ENCODE measurements at regions not wholly inside any gene's neighbourhood (a gene's known extent, or its start where the extent isn't known, plus 50 kb on each side); places are given as distances from the start of the nearest gene placed in this dataset.
"Not testable (repeated sequence)": the region's sequence is repeated elsewhere in the genome, so short reads cannot be mapped to it uniquely, and the experiment has no call there.

DNA sequence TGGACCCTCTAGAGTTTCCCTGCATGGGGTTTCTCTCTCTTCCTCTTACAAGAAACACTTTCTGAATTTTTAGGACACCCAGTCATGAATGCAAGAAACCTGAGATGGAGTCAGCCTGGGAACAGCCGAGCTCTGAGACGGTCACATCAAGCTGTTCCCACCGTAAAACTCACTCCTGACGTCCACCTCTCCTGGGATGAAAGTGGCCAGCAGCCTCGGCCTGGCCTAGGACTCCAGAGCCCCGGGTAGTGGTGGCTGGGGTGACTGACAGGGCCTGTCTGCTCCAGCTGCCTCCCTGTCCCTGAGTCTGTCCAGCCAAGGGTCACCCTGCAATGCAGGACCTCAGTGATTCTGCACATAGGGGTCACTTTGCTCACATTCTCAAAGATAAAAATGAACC, 217.8 kb downstream of the SHOX start:
- no peak for DNase-seq (ENCODE audit: low read depth)
- in situ Hi-C loops (cut with HindIII; ENCODE audit: low pct_unique_long_range_greater_than_20kb, low sequenced_read_pairs): no loop called here

DNA sequence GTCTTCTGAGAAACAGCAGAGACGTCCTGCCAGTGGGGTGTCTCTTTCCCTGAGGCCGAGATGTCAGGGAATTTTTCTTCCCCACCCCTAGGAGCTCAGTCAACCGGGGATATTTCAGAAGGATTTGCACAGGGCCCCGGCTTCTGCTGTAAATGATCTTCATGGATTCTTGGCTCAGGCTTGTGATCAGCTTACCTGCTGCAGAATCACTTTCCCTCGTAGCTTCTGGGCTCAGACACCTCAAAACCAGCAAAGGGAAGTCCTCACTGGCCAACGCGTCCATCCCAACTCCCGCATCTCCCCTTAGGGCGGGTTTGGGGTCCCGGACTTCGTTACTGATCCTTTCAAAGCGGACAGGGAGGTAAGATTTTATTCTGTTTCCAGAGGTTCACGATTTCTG, 212.7 kb downstream of the SHOX start:
- DNase-seq (ENCODE audit: low read depth): no peak

GRCh38 chrX:840556-840955, 210.0 kb downstream of the SHOX start:
- DNase-seq (ENCODE audit: low read depth): no peak
- in situ Hi-C loops (cut with HindIII; ENCODE audit: low pct_unique_long_range_greater_than_20kb, low sequenced_read_pairs): no loop called here

More for the DNA sequence above, 212.7 kb downstream of the SHOX start:
- in situ Hi-C loops (cut with HindIII; ENCODE audit: low pct_unique_long_range_greater_than_20kb, low sequenced_read_pairs): no loop called here

DNA sequence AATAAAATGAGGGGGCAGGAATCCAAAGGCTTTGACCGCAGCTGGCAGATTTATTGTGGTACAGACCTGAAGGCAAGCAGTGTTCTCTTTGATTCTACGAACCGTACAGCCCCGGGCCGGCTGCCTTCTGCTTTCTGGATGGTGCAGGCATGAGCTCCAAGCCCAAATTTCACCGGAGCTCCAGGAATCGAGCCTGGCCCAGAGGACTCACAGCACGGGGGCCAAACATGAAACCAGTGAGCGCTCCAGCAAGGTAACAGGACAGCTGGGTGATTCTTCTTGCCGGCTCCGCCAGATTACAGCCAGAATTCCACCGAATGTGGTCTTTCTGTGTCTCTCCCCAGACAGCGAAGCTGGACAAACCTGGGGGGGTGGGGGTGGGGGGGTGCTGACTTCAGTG, 208.1 kb downstream of the SHOX start:
- DNase-seq (ENCODE audit: low read depth); in situ Hi-C loops (cut with HindIII; ENCODE audit: low pct_unique_long_range_greater_than_20kb, low sequenced_read_pairs): not testable (repeated sequence)

GRCh38 chrX:835857-836256, 205.3 kb downstream of the SHOX start:
- DNase-seq (ENCODE audit: low read depth); in situ Hi-C loops (cut with HindIII; ENCODE audit: low pct_unique_long_range_greater_than_20kb, low sequenced_read_pairs): not testable (repeated sequence)

DNA sequence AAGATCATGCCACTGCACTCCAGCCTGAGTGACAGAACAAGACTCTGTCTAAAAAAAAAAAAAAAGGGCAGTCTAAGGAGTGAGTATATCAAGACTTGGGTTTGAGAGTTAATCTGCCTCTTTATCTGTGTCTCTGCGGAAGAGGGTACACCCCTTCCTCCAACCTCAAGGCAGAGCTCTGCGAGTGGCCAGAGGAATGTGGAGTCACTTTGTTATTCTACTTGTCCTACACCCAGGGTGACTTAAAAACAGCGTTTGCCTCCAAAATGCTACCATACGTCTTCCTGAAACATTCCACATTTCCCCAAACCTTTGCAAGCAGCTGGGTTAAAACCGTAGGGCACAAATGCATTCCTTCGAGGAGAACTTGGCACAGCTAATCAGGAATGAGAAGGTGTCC, 199.9 kb downstream of the SHOX start:
- no peak for DNase-seq (ENCODE audit: low read depth)
- in situ Hi-C loops (cut with HindIII; ENCODE audit: low pct_unique_long_range_greater_than_20kb, low sequenced_read_pairs): no loop called here

GRCh38 chrX:829145-829544, 198.6 kb downstream of the SHOX start:
- DNase-seq (ENCODE audit: low read depth): no peak
- in situ Hi-C loops (cut with HindIII; ENCODE audit: low pct_unique_long_range_greater_than_20kb, low sequenced_read_pairs): no loop called here

- no peak for DNase-seq (ENCODE audit: low read depth)
- in situ Hi-C loops (cut with HindIII; ENCODE audit: low pct_unique_long_range_greater_than_20kb, low sequenced_read_pairs): no loop called here
These were observed 197.9 kb downstream of the SHOX start for GRCh38 chrX:828411-828959.

DNA sequence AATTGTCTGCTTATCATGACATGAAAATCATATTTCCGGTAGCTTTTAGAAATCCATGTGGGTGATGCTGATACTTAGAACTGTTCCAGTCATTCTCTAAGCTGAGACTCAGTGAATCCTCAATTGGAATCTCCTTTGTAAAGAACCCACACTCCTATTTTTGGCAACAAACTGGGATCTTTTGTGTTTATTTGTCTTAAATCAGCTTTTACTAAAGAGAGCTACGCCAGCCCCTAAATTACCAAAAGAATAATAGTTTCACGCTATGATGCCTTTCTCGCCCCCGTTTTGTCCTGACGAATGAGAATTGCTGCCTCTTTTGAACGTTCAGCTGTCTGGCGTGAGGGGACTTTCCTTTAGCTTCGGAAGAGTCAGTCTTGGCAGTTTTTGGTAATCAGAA, 195.9 kb downstream of the SHOX start:
- no peak for DNase-seq (ENCODE audit: low read depth)
- in situ Hi-C loops (cut with HindIII; ENCODE audit: low pct_unique_long_range_greater_than_20kb, low sequenced_read_pairs): no loop called here

GRCh38 chrX:825991-826390, 195.4 kb downstream of the SHOX start:
- in situ Hi-C loops (cut with HindIII; ENCODE audit: low pct_unique_long_range_greater_than_20kb, low sequenced_read_pairs): no loop called here
- no peak for DNase-seq (ENCODE audit: low read depth)

GRCh38 chrX:823073-823472, 192.5 kb downstream of the SHOX start:
- DNase-seq (ENCODE audit: low read depth); in situ Hi-C loops (cut with HindIII; ENCODE audit: low pct_unique_long_range_greater_than_20kb, low sequenced_read_pairs): not testable (repeated sequence)

- DNase-seq (ENCODE audit: low read depth): no peak
- in situ Hi-C loops (cut with HindIII; ENCODE audit: low pct_unique_long_range_greater_than_20kb, low sequenced_read_pairs): no loop called here
These were observed 190.9 kb downstream of the SHOX start for GRCh38 chrX:821327-822107.

GRCh38 chrX:819684-820083, 189.1 kb downstream of the SHOX start:
- in situ Hi-C loops (cut with HindIII; ENCODE audit: low pct_unique_long_range_greater_than_20kb, low sequenced_read_pairs): no loop called here
- no peak for DNase-seq (ENCODE audit: low read depth)

GRCh38 chrX:817759-818300, 187.2 kb downstream of the SHOX start:
- DNase-seq (ENCODE audit: low read depth): no peak
- in situ Hi-C loops (cut with HindIII; ENCODE audit: low pct_unique_long_range_greater_than_20kb, low sequenced_read_pairs): no loop called here

GRCh38 chrX:817147-817546, 186.6 kb downstream of the SHOX start:
- in situ Hi-C loops (cut with HindIII; ENCODE audit: low pct_unique_long_range_greater_than_20kb, low sequenced_read_pairs); DNase-seq (ENCODE audit: low read depth): not testable (repeated sequence)

DNA sequence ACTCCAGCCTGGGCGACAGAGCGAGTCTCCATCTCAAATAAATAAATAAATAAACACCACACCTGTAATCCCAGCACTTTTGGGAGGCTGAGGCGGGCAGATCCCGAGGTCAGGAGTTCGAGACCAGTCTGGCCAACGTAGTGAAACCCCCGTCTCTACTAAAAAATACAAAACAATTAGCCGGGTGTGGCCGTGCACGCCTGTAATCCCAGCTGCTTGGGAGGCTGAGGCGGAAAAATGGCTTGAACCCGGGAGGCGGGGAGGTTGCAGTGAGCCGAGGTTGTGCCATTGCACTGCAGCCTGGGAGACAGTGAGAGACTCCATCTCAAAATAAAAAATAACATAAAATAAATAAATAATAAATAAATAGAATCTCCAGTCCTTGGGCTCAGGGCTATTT, 185.8 kb downstream of the SHOX start:
- in situ Hi-C loops (cut with HindIII; ENCODE audit: low pct_unique_long_range_greater_than_20kb, low sequenced_read_pairs): no loop called here
- no peak for DNase-seq (ENCODE audit: low read depth)

DNA sequence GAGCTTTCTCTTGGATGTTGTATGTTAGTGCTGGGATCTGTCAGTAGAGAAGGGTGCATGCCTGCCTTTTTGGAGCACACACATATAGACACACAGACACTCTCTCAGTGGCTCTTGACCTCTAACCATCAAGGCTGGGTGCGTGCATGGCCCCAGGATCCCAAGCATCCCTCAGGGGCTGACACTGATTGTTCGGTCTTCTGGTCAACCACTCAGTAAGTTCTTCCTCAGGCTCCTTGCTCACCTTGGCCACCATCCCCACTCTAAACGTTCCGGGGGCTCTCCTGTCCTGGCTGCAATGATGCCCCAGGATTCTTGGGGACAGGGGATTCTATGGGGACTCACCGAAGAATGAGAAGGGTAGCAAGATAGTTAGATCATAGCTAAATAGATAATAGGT, 179.6 kb downstream of the SHOX start:
- in situ Hi-C loops (cut with HindIII; ENCODE audit: low pct_unique_long_range_greater_than_20kb, low sequenced_read_pairs): no loop called here
- DNase-seq (ENCODE audit: low read depth): no peak

DNA sequence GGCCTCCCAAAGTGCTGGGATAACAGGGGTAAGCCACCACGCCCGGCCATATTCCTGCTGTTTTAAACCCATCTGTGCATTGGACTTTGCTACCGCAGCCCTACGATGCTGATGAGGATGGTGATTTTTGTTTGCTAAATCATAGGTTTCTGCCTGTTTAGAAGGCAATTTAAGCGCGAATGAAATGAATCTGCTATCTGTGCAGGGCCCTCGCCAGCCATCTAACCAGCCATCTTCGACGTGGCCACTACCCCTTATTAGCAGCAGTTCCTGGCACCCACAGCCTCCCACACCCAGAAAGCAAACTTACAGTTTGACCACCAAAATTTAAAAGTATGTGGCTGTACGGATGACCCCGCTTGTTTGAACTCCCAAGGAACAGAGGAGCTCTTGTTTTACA, 178.5 kb downstream of the SHOX start:
- no peak for DNase-seq (ENCODE audit: low read depth)
- in situ Hi-C loops (cut with HindIII; ENCODE audit: low pct_unique_long_range_greater_than_20kb, low sequenced_read_pairs): no loop called here

- DNase-seq (ENCODE audit: low read depth): no peak
- in situ Hi-C loops (cut with HindIII; ENCODE audit: low pct_unique_long_range_greater_than_20kb, low sequenced_read_pairs): no loop called here
These were observed 176.0 kb downstream of the SHOX start for GRCh38 chrX:806586-806985.

DNA sequence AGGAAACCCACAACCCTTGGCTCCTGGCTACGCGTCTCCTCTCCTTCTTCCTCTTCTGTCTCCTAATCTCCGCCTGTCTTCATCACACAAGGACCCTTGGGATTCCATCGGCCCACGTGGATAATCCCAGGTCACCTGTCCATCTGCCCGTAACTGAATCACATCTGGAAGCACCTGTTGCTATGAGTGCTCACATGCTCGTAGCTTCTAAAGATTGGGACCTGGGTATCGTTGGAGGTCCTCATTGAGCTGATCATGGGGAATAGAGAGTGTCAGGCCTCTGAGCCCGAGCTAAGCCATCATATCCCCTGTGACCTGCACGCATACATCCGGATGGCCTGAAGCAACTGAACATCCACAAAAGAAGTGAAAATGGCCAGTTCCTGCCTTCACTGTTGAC, 175.4 kb downstream of the SHOX start:
- DNase-seq (ENCODE audit: low read depth): no peak
- in situ Hi-C loops (cut with HindIII; ENCODE audit: low pct_unique_long_range_greater_than_20kb, low sequenced_read_pairs): no loop called here

All from Caki2 (cell line).